Gastroesophageal sphincter (tissue), 3 donors: ENCODE measurements at regions not wholly inside any gene's neighbourhood (a gene's known extent, or its start where the extent isn't known, plus 50 kb on each side); places are given as distances from the start of the nearest gene placed in this dataset.
"Not testable (repeated sequence)": the region's sequence is repeated elsewhere in the genome, so short reads cannot be mapped to it uniquely, and the experiment has no call there.

Source experiments
- CTCF ChIP-seq, 4 experiments: fragments of 200-600 bp in 2 of 4; fragments of 450-650 bp in 2 of 4; sonication (generic) in 1 of 4; IDR thresholded peaks; one replicate each; pipeline ENCODE4 v1.5.1; 2017 to 2019; ENCODE audit warnings: antibody characterized with exemption in 4 of 4, mild to moderate bottlenecking in 2 of 4, moderate library complexity in 2 of 4
- POLR2A ChIP-seq, 2 donors: fragments of 450-650 bp; IDR thresholded peaks; one replicate each; pipeline ENCODE4 v1.6.1; 2017; ENCODE audit warnings: antibody characterized with exemption in 2 of 2, mild to moderate bottlenecking in 2 of 2, moderate library complexity in 1 of 2
- POLR2AphosphoS5 ChIP-seq: sonication (generic); formaldehyde crosslinking; IDR thresholded peaks from one replicate; pipeline ENCODE4 v1.6.1; 2017; ENCODE audit warnings: antibody characterized with exemption

- TF ChIP-seq POLR2AphosphoS5; POLR2A (IDR thresholded peaks at IDR 0.05); CTCF (IDR thresholded peaks at IDR 0.05): not testable (repeated sequence)
Measured at GRCh38 chr15:44848859-44849258, 107.6 kb upstream of the TERB2 start.
